ENCODE measurements at regions not wholly inside any gene's neighbourhood (a gene's known extent, or its start where the extent isn't known, plus 50 kb on each side); places are given as distances from the start of the nearest gene placed in this dataset.

DNA sequence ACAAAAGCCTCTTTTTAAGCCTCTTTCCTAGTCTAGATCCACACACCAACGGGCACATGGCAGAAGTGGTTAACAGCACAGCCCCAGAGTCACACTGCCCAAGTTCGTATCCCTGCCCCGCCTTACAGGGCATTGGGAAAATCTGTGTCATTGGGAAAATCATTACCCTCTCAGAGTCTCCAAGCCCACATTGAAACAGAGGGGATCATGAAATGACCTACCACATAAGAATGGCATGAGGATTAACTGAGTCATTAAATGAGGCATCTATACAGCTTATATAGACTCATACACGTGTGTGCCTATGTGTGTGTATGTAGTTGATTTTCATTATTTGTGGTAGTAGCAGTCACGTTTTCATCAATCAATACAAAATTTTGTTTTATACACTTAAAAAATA, 469.0 kb upstream of the POU3F3 start:
- intact Hi-C loops (cut with micrococcal nuclease), result no loop called here
- peaks cover 6% of the 10 kb centered on the region for H3K27me3 Mint-ChIP-seq
- no peak overlapping the region for H3K4me3 Mint-ChIP-seq
- no peak overlapping the region for H3K27ac Mint-ChIP-seq
- no peaks in the 10 kb centered on the region for H3K9me3 Mint-ChIP-seq
- H3K36me3 Mint-ChIP-seq (ENCODE audit: low read depth), result no peaks in the 10 kb centered on the region
- H3K4me1 Mint-ChIP-seq (ENCODE audit: low read depth), result peaks cover 5% of the 10 kb centered on the region

GRCh38 chr2:104385743-104386142, 468.2 kb upstream of the POU3F3 start:
- intact Hi-C loops (cut with micrococcal nuclease), result no loop called here
- no peak overlapping the region for H3K4me3 Mint-ChIP-seq
- H3K4me1 Mint-ChIP-seq (ENCODE audit: low read depth), result peaks cover 5% of the 10 kb centered on the region
- H3K9me3 Mint-ChIP-seq, result no peaks in the 10 kb centered on the region
- H3K36me3 Mint-ChIP-seq (ENCODE audit: low read depth), result no peaks in the 10 kb centered on the region
- no peak overlapping the region for H3K27ac Mint-ChIP-seq
- H3K27me3 Mint-ChIP-seq, result peaks cover 6% of the 10 kb centered on the region

DNA sequence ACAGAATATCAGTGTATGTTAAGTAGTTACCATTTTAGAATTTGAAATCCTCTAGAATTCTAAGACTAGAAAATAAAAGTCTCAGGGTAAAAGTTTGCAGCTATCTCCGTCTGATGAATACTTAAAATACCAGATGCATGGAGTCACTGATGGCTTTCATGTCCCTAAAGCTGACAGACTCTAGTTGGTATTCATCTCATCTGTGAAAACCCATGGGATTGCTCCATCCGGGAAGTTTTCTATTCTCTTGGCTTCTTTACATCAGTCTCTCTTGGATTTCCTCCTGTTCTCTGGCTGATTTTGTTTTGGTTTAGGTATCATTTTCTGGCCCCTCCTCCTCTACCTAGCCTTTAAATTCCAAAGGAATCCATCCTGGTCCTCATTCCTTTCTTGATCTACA, 465.6 kb upstream of the POU3F3 start:
- Mint-ChIP-seq H3K9me3 (no peaks in the 10 kb centered on the region), H3K27me3 (peaks cover 6% of the 10 kb centered on the region), H3K36me3 (ENCODE audit: low read depth) (no peaks in the 10 kb centered on the region), H3K4me3 (no peak overlapping the region), H3K4me1 (ENCODE audit: low read depth) (peaks cover 5% of the 10 kb centered on the region), H3K27ac (no peak overlapping the region)
- intact Hi-C loops (cut with micrococcal nuclease), result no loop called here

- intact Hi-C loops (cut with micrococcal nuclease), result no loop called here
- Mint-ChIP-seq H3K27ac (no peak overlapping the region), H3K9me3 (no peaks in the 10 kb centered on the region), H3K36me3 (ENCODE audit: low read depth) (no peaks in the 10 kb centered on the region), H3K4me1 (ENCODE audit: low read depth) (no peaks in the 10 kb centered on the region), H3K27me3 (peaks cover 9% of the 10 kb centered on the region), H3K4me3 (no peak overlapping the region)
Observed at GRCh38 chr2:104402825-104403224, 451.1 kb upstream of the POU3F3 start.

GRCh38 chr2:104404526-104404925, 449.4 kb upstream of the POU3F3 start:
- H3K36me3 Mint-ChIP-seq (ENCODE audit: low read depth), result no peaks in the 10 kb centered on the region
- H3K27me3 Mint-ChIP-seq, result peaks cover 8% of the 10 kb centered on the region
- intact Hi-C loops (cut with micrococcal nuclease), result no loop called here
- no peaks in the 10 kb centered on the region for H3K4me1 Mint-ChIP-seq (ENCODE audit: low read depth)
- no peak overlapping the region for H3K27ac Mint-ChIP-seq
- H3K4me3 Mint-ChIP-seq, result no peak overlapping the region
- no peaks in the 10 kb centered on the region for H3K9me3 Mint-ChIP-seq

DNA sequence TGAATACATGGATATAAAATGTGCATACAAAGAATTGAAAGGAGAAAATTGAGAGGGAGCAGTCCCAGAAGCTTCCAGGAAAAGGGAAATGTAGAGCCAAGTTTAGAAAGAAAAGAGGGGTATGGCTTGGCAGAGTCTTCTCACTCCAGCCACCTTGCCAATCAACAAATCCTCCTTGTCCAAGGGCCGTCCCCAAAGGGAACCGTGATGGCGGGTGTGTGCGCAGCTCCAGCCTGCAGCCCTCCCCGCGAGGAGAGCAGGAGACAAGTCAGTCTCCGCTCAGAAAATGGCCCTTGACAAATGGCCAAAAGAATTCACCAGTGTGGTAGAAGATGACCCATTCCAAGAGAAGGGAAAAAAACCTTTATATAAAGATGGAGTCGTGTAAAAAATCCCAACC, 448.3 kb upstream of the POU3F3 start:
- H3K4me3 Mint-ChIP-seq, result no peak overlapping the region
- H3K4me1 Mint-ChIP-seq (ENCODE audit: low read depth), result no peaks in the 10 kb centered on the region
- intact Hi-C loops (cut with micrococcal nuclease), result no loop called here
- no peak overlapping the region for H3K27ac Mint-ChIP-seq
- peaks cover 8% of the 10 kb centered on the region for H3K27me3 Mint-ChIP-seq
- no peaks in the 10 kb centered on the region for H3K9me3 Mint-ChIP-seq
- no peaks in the 10 kb centered on the region for H3K36me3 Mint-ChIP-seq (ENCODE audit: low read depth)

DNA sequence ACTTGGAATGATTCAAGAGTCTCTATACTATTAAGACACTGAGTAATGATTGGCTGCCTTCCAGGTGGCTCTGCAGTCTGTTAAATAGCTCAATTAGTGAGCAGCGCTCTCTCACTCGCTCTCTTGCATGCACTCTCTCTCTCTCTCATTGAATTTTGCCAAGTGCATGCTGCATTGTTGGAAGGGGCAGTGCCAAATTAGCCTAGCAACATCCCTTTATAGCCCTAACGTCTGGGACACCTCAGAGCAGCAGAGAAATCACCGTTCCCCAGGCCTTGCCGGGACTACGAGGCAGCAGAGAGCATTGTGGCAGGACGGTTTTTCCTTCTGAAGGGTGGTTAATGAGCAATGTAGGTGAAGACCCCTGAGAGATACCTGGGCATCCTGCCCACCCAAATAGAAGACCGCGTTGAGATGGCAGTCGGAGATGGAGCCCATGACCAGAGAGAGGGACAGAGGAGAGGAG, 447.6 kb upstream of the POU3F3 start:
- Mint-ChIP-seq H3K4me3 (no peak overlapping the region), H3K36me3 (ENCODE audit: low read depth) (no peaks in the 10 kb centered on the region), H3K9me3 (no peaks in the 10 kb centered on the region), H3K27ac (no peak overlapping the region), H3K27me3 (peaks cover 8% of the 10 kb centered on the region), H3K4me1 (ENCODE audit: low read depth) (no peaks in the 10 kb centered on the region)
- intact Hi-C loops (cut with micrococcal nuclease), result no loop called here

DNA sequence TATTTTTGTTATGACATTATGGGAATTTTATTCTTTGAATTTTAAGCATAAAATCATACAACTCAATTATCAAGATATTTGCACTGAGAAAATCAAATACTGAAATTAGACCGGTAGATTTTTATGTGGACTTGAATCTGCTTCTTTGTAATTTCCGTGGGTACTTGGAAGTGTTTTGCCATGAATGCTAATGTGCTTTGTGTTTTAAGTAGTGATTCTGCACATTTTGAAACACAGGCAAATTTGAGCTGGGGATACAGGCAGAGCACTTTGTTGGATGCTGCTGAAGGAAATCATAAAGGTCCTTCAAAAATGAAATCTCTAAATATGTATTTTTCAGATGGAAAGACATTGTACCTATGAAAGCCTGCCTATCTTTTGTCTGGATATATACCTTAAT, 446.3 kb upstream of the POU3F3 start:
- Mint-ChIP-seq H3K36me3 (ENCODE audit: low read depth) (no peaks in the 10 kb centered on the region), H3K4me1 (ENCODE audit: low read depth) (no peaks in the 10 kb centered on the region), H3K27ac (no peak overlapping the region), H3K27me3 (peaks cover 6% of the 10 kb centered on the region), H3K9me3 (no peaks in the 10 kb centered on the region), H3K4me3 (no peak overlapping the region)
- intact Hi-C loops (cut with micrococcal nuclease), result no loop called here

DNA sequence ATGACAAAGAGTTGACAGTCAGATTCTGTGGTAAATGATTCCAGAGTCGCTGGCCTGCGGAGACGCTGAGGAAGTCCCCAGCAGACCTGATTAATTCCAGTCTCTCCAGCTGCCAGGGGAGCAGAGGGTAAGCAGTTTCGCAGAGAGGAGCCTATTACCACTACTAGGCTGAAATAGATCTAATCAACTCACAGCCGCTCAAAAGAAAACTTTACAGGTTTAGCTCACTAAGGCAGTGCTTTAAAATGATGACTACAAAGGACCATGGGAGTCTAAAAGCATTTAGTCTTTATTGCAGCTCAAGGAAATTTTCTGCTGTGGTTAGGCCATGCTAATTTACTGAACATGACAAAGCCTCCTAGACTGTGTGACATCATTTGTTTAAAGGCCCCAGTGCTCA, 445.6 kb upstream of the POU3F3 start:
- Mint-ChIP-seq H3K27me3 (peaks cover 8% of the 10 kb centered on the region), H3K4me1 (ENCODE audit: low read depth) (no peaks in the 10 kb centered on the region), H3K4me3 (no peak overlapping the region), H3K36me3 (ENCODE audit: low read depth) (no peaks in the 10 kb centered on the region), H3K9me3 (no peaks in the 10 kb centered on the region), H3K27ac (no peak overlapping the region)
- intact Hi-C loops (cut with micrococcal nuclease), result no loop called here

- Mint-ChIP-seq H3K4me1 (ENCODE audit: low read depth) (no peaks in the 10 kb centered on the region), H3K36me3 (ENCODE audit: low read depth) (no peaks in the 10 kb centered on the region), H3K4me3 (no peak overlapping the region), H3K9me3 (no peaks in the 10 kb centered on the region), H3K27me3 (peaks cover 15% of the 10 kb centered on the region), H3K27ac (no peak overlapping the region)
- intact Hi-C loops (cut with micrococcal nuclease), result no loop called here
Observed at GRCh38 chr2:104410136-104410535, 443.8 kb upstream of the POU3F3 start.

GRCh38 chr2:104412384-104412783, 441.5 kb upstream of the POU3F3 start:
- peaks cover 18% of the 10 kb centered on the region for H3K27me3 Mint-ChIP-seq
- intact Hi-C loops (cut with micrococcal nuclease), result no loop called here
- H3K4me3 Mint-ChIP-seq, result no peak overlapping the region

DNA sequence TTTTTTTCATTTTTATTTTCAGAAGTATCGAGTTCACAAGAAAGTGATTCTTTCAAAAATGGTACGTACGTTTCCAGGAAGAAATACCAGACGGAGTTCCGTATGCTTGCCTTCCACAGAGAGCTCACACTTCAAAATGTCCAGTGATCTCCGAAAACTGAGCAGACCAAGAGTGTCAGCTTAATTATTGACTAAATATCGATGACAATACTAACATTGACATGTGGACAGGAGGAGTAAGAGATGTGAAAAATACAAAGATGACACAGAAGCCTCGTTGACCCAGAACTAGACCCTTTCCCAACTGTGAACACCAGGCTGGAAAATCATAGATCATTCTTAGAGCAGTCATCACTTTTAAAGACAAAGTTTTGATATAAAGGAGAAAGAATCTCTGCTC, 440.0 kb upstream of the POU3F3 start:
- no peaks in the 10 kb centered on the region for H3K36me3 Mint-ChIP-seq (ENCODE audit: low read depth)
- H3K27ac Mint-ChIP-seq, result no peak overlapping the region
- no peaks in the 10 kb centered on the region for H3K4me1 Mint-ChIP-seq (ENCODE audit: low read depth)
- H3K4me3 Mint-ChIP-seq, result no peak overlapping the region
- H3K9me3 Mint-ChIP-seq, result no peaks in the 10 kb centered on the region
- intact Hi-C loops (cut with micrococcal nuclease), result no loop called here
- peaks cover 18% of the 10 kb centered on the region for H3K27me3 Mint-ChIP-seq

More at GRCh38 chr2:104412384-104412783, 441.5 kb upstream of the POU3F3 start:
- Mint-ChIP-seq H3K4me1 (ENCODE audit: low read depth) (no peaks in the 10 kb centered on the region), H3K36me3 (ENCODE audit: low read depth) (no peaks in the 10 kb centered on the region), H3K9me3 (no peaks in the 10 kb centered on the region), H3K27ac (no peak overlapping the region)

GRCh38 chr2:104415284-104415683, 438.6 kb upstream of the POU3F3 start:
- Mint-ChIP-seq H3K27me3 (peaks cover 19% of the 10 kb centered on the region), H3K36me3 (ENCODE audit: low read depth) (no peaks in the 10 kb centered on the region), H3K27ac (no peak overlapping the region), H3K4me1 (ENCODE audit: low read depth) (no peaks in the 10 kb centered on the region), H3K4me3 (no peak overlapping the region), H3K9me3 (no peaks in the 10 kb centered on the region)
- intact Hi-C loops (cut with micrococcal nuclease), result no loop called here

- intact Hi-C loops (cut with micrococcal nuclease), result no loop called here
- H3K27ac Mint-ChIP-seq, result no peak overlapping the region
- no peaks in the 10 kb centered on the region for H3K4me1 Mint-ChIP-seq (ENCODE audit: low read depth)
- no peaks in the 10 kb centered on the region for H3K9me3 Mint-ChIP-seq
- H3K27me3 Mint-ChIP-seq, result peaks cover 19% of the 10 kb centered on the region
- H3K4me3 Mint-ChIP-seq, result no peak overlapping the region
- H3K36me3 Mint-ChIP-seq (ENCODE audit: low read depth), result no peaks in the 10 kb centered on the region
Observed at GRCh38 chr2:104416339-104417000, 437.4 kb upstream of the POU3F3 start.

DNA sequence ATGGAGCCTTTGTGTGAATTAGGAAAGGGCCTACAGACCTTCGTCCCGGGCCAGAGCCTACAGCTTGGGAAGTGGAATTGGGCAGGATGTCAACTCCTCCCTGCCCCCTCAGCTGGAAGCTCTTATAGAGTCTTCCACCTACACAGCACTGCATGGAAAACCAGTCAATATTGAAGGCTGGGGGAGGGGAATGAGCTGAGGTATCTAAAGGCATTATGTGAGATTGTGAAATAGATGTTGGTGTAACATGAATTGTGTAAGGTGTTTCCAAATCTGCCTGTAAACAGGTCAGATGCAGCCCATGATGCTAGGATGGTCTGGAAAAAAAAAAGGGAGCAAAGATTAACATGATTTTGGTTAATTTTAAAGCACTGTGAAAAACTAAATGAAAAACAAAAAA, 433.5 kb upstream of the POU3F3 start:
- H3K9me3 Mint-ChIP-seq, result no peaks in the 10 kb centered on the region
- intact Hi-C loops (cut with micrococcal nuclease), result no loop called here
- H3K36me3 Mint-ChIP-seq (ENCODE audit: low read depth), result no peaks in the 10 kb centered on the region

More for the DNA sequence above, 433.5 kb upstream of the POU3F3 start:
- Mint-ChIP-seq H3K4me1 (ENCODE audit: low read depth) (no peaks in the 10 kb centered on the region), H3K27me3 (peaks cover 16% of the 10 kb centered on the region), H3K4me3 (no peak overlapping the region), H3K27ac (no peak overlapping the region)

Measured in dendritic cell treated with granulocyte-macrophage colony-stimulating factor and Interleukin-4, amounts not matched to agents 40 ng/mL and 50 ng/mL, for 4 days (primary cell).